Loucy (cell line): ENCODE measurements at regions not wholly inside any gene's neighbourhood (a gene's known extent, or its start where the extent isn't known, plus 50 kb on each side); places are given as distances from the start of the nearest gene placed in this dataset.

Source experiments
- H2AFZ ChIP-seq: fragments of 200-600 bp; sonication (generic); 2 replicates; pipeline ENCODE4 v1.6.0; 2016; ENCODE audit warnings: antibody characterized with exemption, mild to moderate bottlenecking, low read length, moderate library complexity
- H3F3A ChIP-seq: fragments of 200-600 bp; 2 replicates; pipeline ENCODE4 v1.6.0; 2016; ENCODE audit warnings: antibody characterized with exemption, low read depth, mild to moderate bottlenecking
- H3K27me3 ChIP-seq: fragments of 200-600 bp; sonication (generic); 2 replicates; pipeline ENCODE4 v1.6.1; 2014; ENCODE audit warnings: low read length, mild to moderate bottlenecking; ENCODE audit not compliant: insufficient read depth, poor library complexity, severe bottlenecking
- H3K36me3 ChIP-seq: fragments of 200-600 bp; sonication (generic); 2 replicates; pipeline ENCODE4 v1.6.1; 2016; ENCODE audit warnings: low read length; ENCODE audit not compliant: insufficient read depth
- H3K4me1 ChIP-seq: fragments of 200-600 bp; sonication (generic); 2 replicates; pipeline ENCODE4 v1.5.1; 2014; ENCODE audit warnings: low read length, mild to moderate bottlenecking; ENCODE audit not compliant: insufficient read depth, poor library complexity, severe bottlenecking
- H3K4me2 ChIP-seq: fragments of 200-600 bp; sonication (generic); 2 replicates; pipeline ENCODE4 v1.6.0; 2014; ENCODE audit warnings: antibody characterized with exemption, low read length, low read depth, mild to moderate bottlenecking; ENCODE audit not compliant: poor library complexity, severe bottlenecking
- H3K4me3 ChIP-seq: fragments of 200-600 bp; sonication (generic); 2 replicates; pipeline ENCODE4 v1.5.1; 2014; ENCODE audit warnings: low read length, mild to moderate bottlenecking, mixed read lengths; ENCODE audit not compliant: poor library complexity, severe bottlenecking
- H3K79me2 ChIP-seq: fragments of 200-600 bp; sonication (generic); 2 replicates; pipeline ENCODE4 v1.6.1; 2014; ENCODE audit warnings: low read length; ENCODE audit not compliant: insufficient read depth
- H3K9ac ChIP-seq: fragments of 200-600 bp; sonication (generic); 2 replicates; pipeline ENCODE4 v1.6.0; 2014; ENCODE audit warnings: mild to moderate bottlenecking, low read depth, low read length, moderate library complexity; ENCODE audit not compliant: poor library complexity, severe bottlenecking
- H3K9me2 ChIP-seq: fragments of 200-600 bp; sonication (generic); replicated peaks from 2 replicates; pipeline ENCODE4 v1.6.1; 2016; ENCODE audit warnings: low read depth, low read length, mixed read lengths
- H3K9me3 ChIP-seq: fragments of 200-600 bp; sonication (generic); 2 replicates; pipeline ENCODE4 v1.6.1; 2014; ENCODE audit warnings: mild to moderate bottlenecking, antibody characterized with exemption, low read length, low read depth; ENCODE audit not compliant: insufficient read depth
- H4K20me1 ChIP-seq: fragments of 200-600 bp; sonication (generic); 2 replicates; pipeline ENCODE4 v1.6.0; 2014; ENCODE audit warnings: antibody characterized with exemption, low read length, mild to moderate bottlenecking; ENCODE audit not compliant: insufficient read depth, poor library complexity, severe bottlenecking
- EZH2phosphoT487 ChIP-seq: fragments of 200-600 bp; IDR thresholded peaks from 2 replicates; pipeline ENCODE4 v1.6.1; 2018; ENCODE audit warnings: antibody characterized with exemption, mild to moderate bottlenecking, moderate library complexity, borderline replicate concordance
- TF ChIP-seq, protein P1 (sequence below): fragments of 200-600 bp; sonication (generic); conservative IDR thresholded peaks from 2 replicates; pipeline ENCODE4 v1.5.1; 2014; ENCODE audit warnings: mild to moderate bottlenecking, antibody characterized with exemption, low read length

DNA sequence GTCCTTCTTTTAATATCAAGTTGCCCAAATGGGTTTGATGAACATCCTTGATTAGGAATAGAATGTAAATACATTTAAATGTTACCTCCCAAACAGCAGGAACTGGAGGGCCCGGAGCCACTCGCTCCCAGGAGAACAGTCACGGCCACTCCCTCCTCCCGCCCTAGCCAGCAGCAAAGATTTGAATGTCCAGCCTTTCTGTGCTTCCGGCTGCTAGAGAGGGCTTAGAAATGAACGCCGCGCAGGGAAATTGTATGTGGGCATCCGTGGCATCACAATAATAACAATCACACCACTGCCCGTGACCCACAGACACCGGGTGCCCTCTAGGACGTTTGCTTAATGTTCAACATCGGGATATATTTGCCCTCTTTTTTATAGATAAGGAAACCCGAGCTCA is 164.9 kb upstream of the SALL3 start:
- Histone ChIP-seq H3K79me2 (no peaks in the 10 kb centered on the region), H3K36me3 (no peaks in the 10 kb centered on the region), H3K4me1 (no peaks in the 10 kb centered on the region), H4K20me1 (no peaks in the 10 kb centered on the region), H3F3A (no peaks in the 10 kb centered on the region), H2AFZ (no peak overlapping the region), H3K9me3 (peaks cover 5% of the 10 kb centered on the region; the same call in 1 of the 2 replicates), H3K9me2 (no peaks in the 10 kb centered on the region), H3K4me2 (no peak overlapping the region), H3K27me3 (no peaks in the 10 kb centered on the region), H3K4me3 (no peak overlapping the region), H3K9ac (no peak overlapping the region)
- TF ChIP-seq, protein P1, sequence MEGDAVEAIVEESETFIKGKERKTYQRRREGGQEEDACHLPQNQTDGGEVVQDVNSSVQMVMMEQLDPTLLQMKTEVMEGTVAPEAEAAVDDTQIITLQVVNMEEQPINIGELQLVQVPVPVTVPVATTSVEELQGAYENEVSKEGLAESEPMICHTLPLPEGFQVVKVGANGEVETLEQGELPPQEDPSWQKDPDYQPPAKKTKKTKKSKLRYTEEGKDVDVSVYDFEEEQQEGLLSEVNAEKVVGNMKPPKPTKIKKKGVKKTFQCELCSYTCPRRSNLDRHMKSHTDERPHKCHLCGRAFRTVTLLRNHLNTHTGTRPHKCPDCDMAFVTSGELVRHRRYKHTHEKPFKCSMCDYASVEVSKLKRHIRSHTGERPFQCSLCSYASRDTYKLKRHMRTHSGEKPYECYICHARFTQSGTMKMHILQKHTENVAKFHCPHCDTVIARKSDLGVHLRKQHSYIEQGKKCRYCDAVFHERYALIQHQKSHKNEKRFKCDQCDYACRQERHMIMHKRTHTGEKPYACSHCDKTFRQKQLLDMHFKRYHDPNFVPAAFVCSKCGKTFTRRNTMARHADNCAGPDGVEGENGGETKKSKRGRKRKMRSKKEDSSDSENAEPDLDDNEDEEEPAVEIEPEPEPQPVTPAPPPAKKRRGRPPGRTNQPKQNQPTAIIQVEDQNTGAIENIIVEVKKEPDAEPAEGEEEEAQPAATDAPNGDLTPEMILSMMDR, result no peak
- TF ChIP-seq EZH2phosphoT487, result no peak

DNA sequence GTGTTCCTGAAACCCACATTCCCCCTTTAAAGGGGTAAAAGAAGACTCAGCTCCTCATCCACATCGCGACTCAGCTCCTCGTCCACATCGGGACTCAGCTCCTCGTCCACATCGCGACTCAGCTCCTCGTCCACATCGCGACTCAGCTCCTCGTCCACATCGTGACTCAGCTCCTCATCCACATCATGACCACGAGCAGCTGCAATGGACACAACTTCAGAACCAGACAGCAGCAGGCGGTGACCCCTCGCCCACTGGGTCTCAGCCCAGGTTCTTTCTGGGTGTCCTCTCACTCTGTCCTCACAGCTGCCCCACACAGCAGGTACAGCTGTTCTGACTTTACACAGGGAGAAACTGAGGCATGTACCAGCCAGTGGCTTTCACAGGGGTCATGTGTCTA is 163.5 kb upstream of the SALL3 start:
- H3K4me3 ChIP-seq, result no peak overlapping the region
- no peaks in the 10 kb centered on the region for H3K9me2 ChIP-seq
- no peaks in the 10 kb centered on the region for H3K4me1 ChIP-seq
- H3K9me3 ChIP-seq, result no peaks in the 10 kb centered on the region; the same call in 1 of the 2 replicates
- no peaks in the 10 kb centered on the region for H3K27me3 ChIP-seq
- no peaks in the 10 kb centered on the region for H3K36me3 ChIP-seq
- H3K9ac ChIP-seq, result no peak overlapping the region
- H4K20me1 ChIP-seq, result no peaks in the 10 kb centered on the region
- no peaks in the 10 kb centered on the region for H3K79me2 ChIP-seq
- TF ChIP-seq, protein P1, result no peak
- TF ChIP-seq EZH2phosphoT487, result no peak
- no peak overlapping the region for H3K4me2 ChIP-seq
- H3F3A ChIP-seq, result no peaks in the 10 kb centered on the region
- H2AFZ ChIP-seq, result no peak overlapping the region

DNA sequence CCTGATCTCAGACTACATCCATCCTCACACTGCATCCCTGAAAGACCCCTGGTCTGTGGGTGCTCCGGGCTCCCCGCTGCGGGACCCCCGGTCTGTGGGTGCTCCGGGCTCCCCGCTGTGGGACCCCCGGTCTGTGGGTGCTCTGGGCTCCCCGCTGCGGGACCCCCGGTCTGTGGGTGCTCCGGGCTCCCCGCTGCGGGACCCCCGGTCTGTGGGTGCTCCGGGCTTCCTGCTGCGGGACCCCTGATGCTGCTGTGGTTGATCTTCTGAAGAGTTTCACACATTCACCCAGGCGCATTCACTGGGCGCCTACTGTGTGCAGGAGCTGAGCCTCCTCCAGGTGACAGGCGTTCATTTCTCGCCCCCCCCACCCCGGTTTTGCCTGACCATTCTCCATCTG is 162.7 kb upstream of the SALL3 start:
- Histone ChIP-seq H3K27me3 (no peaks in the 10 kb centered on the region), H3K9me3 (no peaks in the 10 kb centered on the region; the same call in 1 of the 2 replicates), H3K9ac (no peak overlapping the region), H3K9me2 (no peaks in the 10 kb centered on the region), H3F3A (no peaks in the 10 kb centered on the region), H3K4me3 (no peak overlapping the region), H2AFZ (no peak overlapping the region), H3K4me1 (no peaks in the 10 kb centered on the region), H3K4me2 (no peak overlapping the region), H3K36me3 (no peaks in the 10 kb centered on the region), H3K79me2 (no peaks in the 10 kb centered on the region), H4K20me1 (no peaks in the 10 kb centered on the region)
- TF ChIP-seq, protein P1, result no peak
- no peak for TF ChIP-seq EZH2phosphoT487
